Sigmoid colon (tissue), 6 donors: ENCODE measurements at regions not wholly inside any gene's neighbourhood (a gene's known extent, or its start where the extent isn't known, plus 50 kb on each side); places are given as distances from the start of the nearest gene placed in this dataset.

Experiments
- DNase-seq: peaks from one replicate; pipeline ENCODE4 v3.0.0-alpha.2; 2019
- H3K27ac ChIP-seq, 4 donors: fragments of 200-600 bp; sonication (generic); one replicate each; pipeline ENCODE4 v1.5.1; 2016 to 2019; ENCODE audit warnings: mild to moderate bottlenecking in 1 of 4
- H3K27me3 ChIP-seq, 3 donors: fragments of 200-600 bp; sonication (generic); one replicate each; pipeline ENCODE4 v1.5.1; 2019; ENCODE audit warnings: mild to moderate bottlenecking in 1 of 3
- H3K36me3 ChIP-seq, 4 donors: fragments of 200-600 bp; sonication (generic); one replicate each; pipeline ENCODE4 v1.5.1; 2016 to 2019
- H3K4me1 ChIP-seq, 4 donors: fragments of 200-600 bp; sonication (generic); one replicate each; pipeline ENCODE4 v1.5.1; 2017 to 2019
- H3K4me3 ChIP-seq, 4 donors: fragments of 200-600 bp; sonication (generic); one replicate each; pipeline ENCODE4 v1.5.1; 2017 to 2019; ENCODE audit warnings: mild to moderate bottlenecking in 2 of 4, moderate library complexity in 1 of 4
- H3K9me3 ChIP-seq, 4 donors: fragments of 200-600 bp in 3 of 4; sonication (generic) in 3 of 4; one replicate each; pipeline versions ENCODE4 v1.5.1 to v1.6.1; 2013 to 2019
- CTCF ChIP-seq, 4 experiments: fragments of 450-650 bp in 3 of 4; fragments of 200-600 bp in 1 of 4; IDR thresholded peaks; one replicate each; pipeline ENCODE4 v1.5.1; 2016 to 2019; ENCODE audit warnings: antibody characterized with exemption in 4 of 4, mild to moderate bottlenecking in 3 of 4, moderate library complexity in 2 of 4
- EP300 ChIP-seq, 4 donors: sonication (generic); formaldehyde crosslinking; IDR thresholded peaks; one replicate each; pipeline ENCODE4 v1.6.1; 2017; ENCODE audit warnings: antibody characterized with exemption in 4 of 4
- POLR2A ChIP-seq, 2 donors: fragments of 450-650 bp; IDR thresholded peaks; one replicate each; pipeline ENCODE4 v1.6.1; 2016; ENCODE audit warnings: antibody characterized with exemption in 2 of 2, mild to moderate bottlenecking in 2 of 2, moderate library complexity in 2 of 2
- POLR2AphosphoS5 ChIP-seq, 4 donors: sonication (generic); formaldehyde crosslinking; IDR thresholded peaks; one replicate each; pipeline ENCODE4 v1.6.1; 2017; ENCODE audit warnings: antibody characterized with exemption in 4 of 4
- WGBS, 2 donors: extraction: QIAGEN DNeasy Blood & Tissue Kit; methylation state at CpG; one replicate each; pipeline ENCODE4 v1.1.7; 2013; 5-methylcytosine and 5-hydroxymethylcytosine counted together
- intact Hi-C: fragments of 100-400 bp; cut with DNase I; formaldehyde crosslinking; loops from one replicate; pipeline ENCODE4 v1.15.1; 2023
- donor health status: healthy with polysubstance abuse.
- donor health status: healthy.

GRCh38 chr1:181416268-181416860, 67.0 kb upstream of the CACNA1E start:
- Histone ChIP-seq H3K4me1 (no peaks in the 10 kb centered on the region), H3K9me3 (no peaks in the 10 kb centered on the region), H3K27me3 (no peaks in the 10 kb centered on the region), H3K36me3 (no peaks in the 10 kb centered on the region), H3K27ac (no peak overlapping the region), H3K4me3 (no peak overlapping the region)
- intact Hi-C loops, result no loop called here
- WGBS, 2 donors, result 71 to 78% methylated on average over 7 of the region's 7 CpGs
- DNase-seq, result no peak
- no peak for TF ChIP-seq CTCF (IDR thresholded peaks at IDR 0.05)
- no peak for TF ChIP-seq POLR2A (IDR thresholded peaks at IDR 0.05)
- no peak for TF ChIP-seq POLR2AphosphoS5 (IDR thresholded peaks at IDR 0.05)
- no peak for TF ChIP-seq EP300 (IDR thresholded peaks at IDR 0.05)

- Histone ChIP-seq H3K4me3 (no peak overlapping the region), H3K4me1 (no peaks in the 10 kb centered on the region), H3K27ac (no peak overlapping the region), H3K9me3 (no peaks in the 10 kb centered on the region), H3K36me3 (no peaks in the 10 kb centered on the region), H3K27me3 (no peaks in the 10 kb centered on the region)
- no peak for DNase-seq
- no peak for TF ChIP-seq CTCF (IDR thresholded peaks at IDR 0.05)
- no peak for TF ChIP-seq POLR2A (IDR thresholded peaks at IDR 0.05)
- TF ChIP-seq POLR2AphosphoS5 (IDR thresholded peaks at IDR 0.05), result no peak
- TF ChIP-seq EP300 (IDR thresholded peaks at IDR 0.05), result no peak
- intact Hi-C loops, result no loop called here
- WGBS, 2 donors, result 82 to 83% methylated on average over 3 of the region's 3 CpGs
Observed at GRCh38 chr1:181417915-181418314, 65.4 kb upstream of the CACNA1E start.

GRCh38 chr1:181423301-181423918, 59.9 kb upstream of the CACNA1E start:
- no peaks in the 10 kb centered on the region for H3K9me3 ChIP-seq
- H3K27me3 ChIP-seq, result peaks cover 0 to 28% (median 6%) of the 10 kb centered on the region in 3 donors
- no peaks in the 10 kb centered on the region for H3K36me3 ChIP-seq
- no peak overlapping the region for H3K27ac ChIP-seq
- peaks cover 0 to 4% (median 0%) of the 10 kb centered on the region in 4 donors for H3K4me1 ChIP-seq
- DNase-seq, result no peak
- intact Hi-C loops, result no loop called here
- no peak overlapping the region for H3K4me3 ChIP-seq
- TF ChIP-seq POLR2A (IDR thresholded peaks at IDR 0.05), result no peak
- WGBS, 2 donors, result 28 to 39% methylated on average over 4 of the region's 4 CpGs

- no peaks in the 10 kb centered on the region for H3K9me3 ChIP-seq
- intact Hi-C loops, result loop anchor here (1.0 kb wide), 1 partner anchor 235 kb away; no protein-coding TSS in a partner anchor
- H3K4me1 ChIP-seq, result peaks cover 0 to 4% (median 0%) of the 10 kb centered on the region in 4 donors
- H3K4me3 ChIP-seq, result no peak overlapping the region
- TF ChIP-seq POLR2AphosphoS5 (IDR thresholded peaks at IDR 0.05) (no peak), EP300 (IDR thresholded peaks at IDR 0.05) (no peak), CTCF (IDR thresholded peaks at IDR 0.05) (peak; percentile 68 to 99 (median 96)), POLR2A (IDR thresholded peaks at IDR 0.05) (no peak)
- H3K36me3 ChIP-seq, result no peaks in the 10 kb centered on the region
- peaks cover 0 to 29% (median 6%) of the 10 kb centered on the region in 3 donors for H3K27me3 ChIP-seq
- H3K27ac ChIP-seq, result no peak overlapping the region
- DNase-seq, result peak; percentile 77
- WGBS, 2 donors, result 8 to 16% methylated on average over 16 of the region's 16 CpGs
Observed at GRCh38 chr1:181424786-181425403, 58.4 kb upstream of the CACNA1E start.

GRCh38 chr1:181425566-181425965, 57.8 kb upstream of the CACNA1E start:
- Histone ChIP-seq H3K36me3 (no peaks in the 10 kb centered on the region), H3K9me3 (no peaks in the 10 kb centered on the region), H3K27ac (no peak overlapping the region), H3K4me3 (no peak overlapping the region), H3K4me1 (peaks cover 0 to 4% (median 0%) of the 10 kb centered on the region in 4 donors), H3K27me3 (peaks cover 0 to 29% (median 6%) of the 10 kb centered on the region in 3 donors)
- TF ChIP-seq EP300 (IDR thresholded peaks at IDR 0.05) (no peak), POLR2A (IDR thresholded peaks at IDR 0.05) (no peak), POLR2AphosphoS5 (IDR thresholded peaks at IDR 0.05) (no peak), CTCF (IDR thresholded peaks at IDR 0.05) (no peak)
- WGBS, 2 donors, result 75 to 82% methylated on average over 8 of the region's 8 CpGs
- intact Hi-C loops, result loop anchor here (1.0 kb wide), 1 partner anchor 235 kb away; no protein-coding TSS in a partner anchor
- DNase-seq, result no peak
